ENCODE measurements at regions not wholly inside any gene's neighbourhood (a gene's known extent, or its start where the extent isn't known, plus 50 kb on each side); places are given as distances from the start of the nearest gene placed in this dataset.

DNA sequence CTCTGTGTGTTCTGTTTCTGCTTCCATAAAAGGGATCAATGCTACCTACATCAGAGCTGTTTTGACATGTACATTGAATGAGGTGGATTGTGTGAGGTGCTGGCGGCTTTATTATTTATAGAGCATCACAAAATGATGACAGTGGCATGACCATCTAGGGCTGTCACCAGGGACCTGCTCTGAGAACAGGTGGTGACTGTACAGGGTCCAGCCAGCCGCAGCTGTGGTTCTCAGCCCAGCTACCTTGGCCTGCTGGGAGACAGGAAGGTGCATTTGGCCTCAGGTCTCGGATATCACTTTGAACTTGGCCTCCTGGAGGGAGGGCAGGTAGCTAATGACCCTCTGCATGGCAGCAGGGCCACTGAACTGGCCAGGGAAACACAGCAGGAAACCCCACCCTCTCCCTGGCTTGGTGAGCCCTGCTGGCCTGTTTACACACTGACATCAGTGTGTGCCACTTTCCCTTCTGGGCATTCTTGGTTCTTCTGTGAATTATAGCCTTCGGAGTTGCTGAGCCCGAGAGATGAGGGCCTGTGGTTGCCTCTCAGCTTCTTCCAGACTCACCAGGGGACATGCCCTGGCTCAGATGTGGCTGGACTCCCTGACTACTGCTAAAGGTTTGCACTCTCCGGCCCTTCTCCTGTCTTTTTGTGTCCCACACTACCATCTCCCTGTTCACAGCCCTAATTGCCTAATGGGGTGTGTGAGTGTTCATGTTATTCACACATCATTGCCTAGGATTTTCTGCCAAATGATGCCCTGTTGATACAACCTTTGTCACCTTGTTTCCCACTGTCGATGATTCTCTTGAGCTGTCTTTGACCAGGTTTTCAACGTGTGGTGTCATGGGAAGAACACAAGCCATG lies 109.2 kb upstream of the RAB12 start:
- FAIRE-seq (no peak), DNase-seq (ENCODE audit: low spot score) (no peak), ATAC-seq (no peak; the same call in 2 of the 3 replicates)
- no peaks in the 10 kb centered on the region for H4K20me1 ChIP-seq (ENCODE audit: insufficient read depth, low read length)
- intact Hi-C loops (cut with micrococcal nuclease; ENCODE audit: unreplicated experiment): no loop called here
- ChIA-PET CTCF (ENCODE audit: low intra/inter-chr PET ratio, low total read pairs) (no interaction called here), POLR2A (no interaction called here)
- H3K4me2 ChIP-seq (ENCODE audit: low read depth, low read length): no peak overlapping the region
- H3K9ac ChIP-seq (ENCODE audit: insufficient read depth, low read depth, low read length): no peak overlapping the region
- no peak overlapping the region for H3K4me3 ChIP-seq (replicated peaks in 1 of 3; ENCODE audit: insufficient read depth in 1 of 3, low read depth in 2 of 3, low read length in 3 of 3)
- H3K9me3 ChIP-seq (ENCODE audit: low read length): no peaks in the 10 kb centered on the region
- H3K79me2 ChIP-seq (ENCODE audit: insufficient read depth, low read length): no peaks in the 10 kb centered on the region
- H2AFZ ChIP-seq (ENCODE audit: low read length): no peak overlapping the region
- TF ChIP-seq NKX3-1 (CRISPR knock-in tag; IDR thresholded peaks at IDR 0.05) (no peak), ZNF281 (CRISPR knock-in tag; IDR thresholded peaks at IDR 0.05; ENCODE audit: borderline replicate concordance) (no peak), NFKBIZ (CRISPR knock-in tag; IDR thresholded peaks at IDR 0.05) (no peak), KDM5B (CRISPR knock-in tag; IDR thresholded peaks at IDR 0.05; ENCODE audit: borderline replicate concordance) (no peak), ZNF44 (CRISPR knock-in tag; IDR thresholded peaks at IDR 0.05) (no peak), KDM5A (IDR thresholded peaks at IDR 0.05; ENCODE audit: borderline replicate concordance, low read length) (no peak), HMGXB3 (CRISPR knock-in tag; IDR thresholded peaks at IDR 0.05; ENCODE audit: borderline replicate concordance) (no peak)
- TF ChIP-seq, protein P1, sequence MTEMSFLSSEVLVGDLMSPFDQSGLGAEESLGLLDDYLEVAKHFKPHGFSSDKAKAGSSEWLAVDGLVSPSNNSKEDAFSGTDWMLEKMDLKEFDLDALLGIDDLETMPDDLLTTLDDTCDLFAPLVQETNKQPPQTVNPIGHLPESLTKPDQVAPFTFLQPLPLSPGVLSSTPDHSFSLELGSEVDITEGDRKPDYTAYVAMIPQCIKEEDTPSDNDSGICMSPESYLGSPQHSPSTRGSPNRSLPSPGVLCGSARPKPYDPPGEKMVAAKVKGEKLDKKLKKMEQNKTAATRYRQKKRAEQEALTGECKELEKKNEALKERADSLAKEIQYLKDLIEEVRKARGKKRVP (CRISPR knock-in tag; IDR thresholded peaks at IDR 0.05): no peak
- no TSS peak for BruUV-seq (replicated peaks)
- 9% methylated on average over 4 of the region's 8 CpGs for WGBS (ENCODE audit: low lambda C conversion rate)
- peaks cover 3 to 8% of the 10 kb centered on the region in 2 experiments; a peak in 3 of 5 replicates for H3K27me3 ChIP-seq (ENCODE audit: control insufficient read depth in 1 of 2, insufficient read depth in 2 of 2, low read length in 2 of 2)
- no peaks in the 10 kb centered on the region for H3K4me1 ChIP-seq (ENCODE audit: insufficient read depth, low read length)
- H3K36me3 ChIP-seq (replicated peaks in 1 of 2; ENCODE audit: control insufficient read depth in 1 of 2, insufficient read depth in 2 of 2, low read length in 2 of 2): no peaks in the 10 kb centered on the region
- no peak overlapping the region for H3K27ac ChIP-seq (ENCODE audit: extremely low read length, insufficient read depth, low read length)
- in situ Hi-C loops (cut with HindIII; ENCODE audit: extremely low pct_ligation_motif_present, low pct_unique_long_range_greater_than_20kb): no loop called here

Data from HepG2 (cell line).